GM23248 (cell line): ENCODE measurements at regions not wholly inside any gene's neighbourhood (a gene's known extent, or its start where the extent isn't known, plus 50 kb on each side); places are given as distances from the start of the nearest gene placed in this dataset.
A peak's percentile ranks its signal among the peaks of the same experiment; 100 is the strongest.

Experiments used
- DNase-seq: peaks from one replicate; pipeline ENCODE4 v3.0.0-alpha.2; 2015
- H2AFZ ChIP-seq: fragments of 200-600 bp; sonication (generic); 2 replicates; pipeline ENCODE4 v1.6.1; 2016; ENCODE audit warnings: antibody characterized with exemption
- H3F3A ChIP-seq: fragments of 200-600 bp; sonication (generic); 2 replicates; pipeline ENCODE4 v1.6.1; 2016; ENCODE audit warnings: mild to moderate bottlenecking, antibody characterized with exemption, mixed run types; ENCODE audit not compliant: insufficient read depth
- H3K27ac ChIP-seq: fragments of 200-600 bp; sonication (generic); 2 replicates; pipeline ENCODE4 v1.5.1; 2016; ENCODE audit warnings: mild to moderate bottlenecking
- H3K27me3 ChIP-seq: fragments of 200-600 bp; sonication (generic); replicated peaks from 2 replicates; pipeline ENCODE4 v1.6.1; 2016; ENCODE audit warnings: mild to moderate bottlenecking; ENCODE audit not compliant: insufficient read depth
- H3K36me3 ChIP-seq: fragments of 200-600 bp; sonication (generic); 2 replicates; pipeline ENCODE4 v1.6.1; 2016; ENCODE audit warnings: low read depth, mild to moderate bottlenecking
- H3K4me1 ChIP-seq: fragments of 200-600 bp; sonication (generic); 2 replicates; pipeline ENCODE4 v1.6.1; 2016; ENCODE audit warnings: mild to moderate bottlenecking; ENCODE audit not compliant: insufficient read depth
- H3K4me2 ChIP-seq: fragments of 200-600 bp; sonication (generic); one replicate; pipeline ENCODE4 v1.6.1; 2016; ENCODE audit warnings: mild to moderate bottlenecking; ENCODE audit not compliant: unreplicated experiment
- H3K4me3 ChIP-seq: fragments of 200-600 bp; sonication (generic); 2 replicates; pipeline ENCODE4 v1.5.1; 2016; ENCODE audit warnings: mild to moderate bottlenecking
- H3K79me2 ChIP-seq: fragments of 200-600 bp; sonication (generic); 2 replicates; pipeline ENCODE4 v1.6.1; 2016; ENCODE audit warnings: mild to moderate bottlenecking; ENCODE audit not compliant: insufficient read depth
- H3K9ac ChIP-seq: fragments of 200-600 bp; sonication (generic); 2 replicates; pipeline ENCODE4 v1.6.1; 2016; ENCODE audit warnings: mild to moderate bottlenecking
- H3K9me2 ChIP-seq: fragments of 200-600 bp; sonication (generic); 2 replicates; pipeline ENCODE4 v1.6.1; 2016; ENCODE audit warnings: mixed run types, mild to moderate bottlenecking, moderate library complexity; ENCODE audit not compliant: insufficient read depth
- H3K9me3 ChIP-seq: fragments of 200-600 bp; sonication (generic); one replicate; pipeline ENCODE4 v1.6.1; 2017; ENCODE audit warnings: low read depth
- H4K20me1 ChIP-seq: fragments of 200-600 bp; sonication (generic); 2 replicates; pipeline ENCODE4 v1.6.0; 2016; ENCODE audit not compliant: insufficient read depth
- EZH2 ChIP-seq: fragments of 200-600 bp; sonication (generic); IDR thresholded peaks from 2 replicates; pipeline ENCODE4 v1.6.1; 2018; ENCODE audit warnings: antibody characterized with exemption, mild to moderate bottlenecking; ENCODE audit not compliant: insufficient read depth, poor library complexity, severe bottlenecking
- EZH2phosphoT487 ChIP-seq: fragments of 200-600 bp; sonication (generic); IDR thresholded peaks from 2 replicates; pipeline ENCODE4 v1.6.1; 2018; ENCODE audit warnings: antibody characterized with exemption, moderate library complexity, mild to moderate bottlenecking, low read depth; ENCODE audit not compliant: insufficient read depth
- WGBS, 2 experiments: methylation state at CpG; one replicate each; pipeline ENCODE4 v1.1.6; 2015 to 2017; ENCODE audit warnings: low lambda C conversion rate in 2 of 2, low coverage in 1 of 2; ENCODE audit errors: missing lambda C conversion rate in 2 of 2; 5-methylcytosine and 5-hydroxymethylcytosine counted together
- in situ Hi-C: fragments of 300-500 bp; cut with MboI; formaldehyde crosslinking; loops from 2 replicates; pipeline ENCODE4 v1.15.0; 2020

DNA sequence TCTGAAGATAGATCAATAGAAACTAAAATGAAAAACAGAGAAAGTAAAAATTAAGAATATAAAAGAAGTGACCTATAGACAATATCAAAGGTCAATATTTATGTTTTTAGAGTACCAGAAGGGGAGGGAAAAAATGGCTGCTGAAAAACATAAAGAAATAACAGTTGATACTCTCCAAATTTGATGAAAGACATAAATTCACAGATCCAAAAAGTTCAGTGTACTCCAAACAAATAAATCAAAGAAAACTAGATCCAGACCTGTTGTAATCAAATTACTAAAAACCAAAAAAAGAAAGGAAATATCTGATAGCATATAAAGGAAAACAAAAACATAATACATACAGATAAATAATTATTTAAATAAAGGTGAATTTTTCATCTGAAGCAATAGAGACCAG lies 1689.1 kb upstream of the TMEFF2 start:
- H3F3A ChIP-seq: no peaks in the 10 kb centered on the region
- no peak overlapping the region for H3K9ac ChIP-seq
- no peaks in the 10 kb centered on the region for H3K36me3 ChIP-seq
- no peaks in the 10 kb centered on the region for H4K20me1 ChIP-seq
- no peak overlapping the region for H3K4me3 ChIP-seq
- H3K27me3 ChIP-seq: no peaks in the 10 kb centered on the region
- in situ Hi-C loops: no loop called here
- no peak overlapping the region for H2AFZ ChIP-seq
- no peak for TF ChIP-seq EZH2
- DNase-seq: no peak
- no peaks in the 10 kb centered on the region for H3K79me2 ChIP-seq
- H3K9me2 ChIP-seq: no peaks in the 10 kb centered on the region
- H3K4me1 ChIP-seq: no peaks in the 10 kb centered on the region
- no peak overlapping the region for H3K4me2 ChIP-seq
- peaks cover 9% of the 10 kb centered on the region for H3K9me3 ChIP-seq
- H3K27ac ChIP-seq: no peak overlapping the region

DNA sequence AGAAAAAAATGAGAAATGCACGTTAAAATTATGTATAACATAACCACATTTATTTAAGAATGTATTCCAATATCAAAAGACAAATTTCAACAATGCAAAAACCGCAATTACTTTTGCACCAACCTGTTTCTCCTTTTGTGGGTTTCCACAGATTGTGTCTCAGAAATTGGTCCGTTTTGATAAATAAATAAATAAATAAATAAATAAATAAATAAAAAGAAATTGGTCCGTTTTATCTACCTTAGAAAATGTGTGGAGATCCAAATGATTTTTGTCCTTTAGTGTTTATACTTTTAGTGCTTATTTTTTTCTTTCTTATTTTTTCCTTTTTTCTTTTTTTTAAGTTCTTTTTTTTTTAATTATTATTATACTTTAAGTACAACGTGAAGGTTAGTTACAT lies 1682.2 kb upstream of the TMEFF2 start:
- Histone ChIP-seq H3K4me2 (no peak overlapping the region), H3K27ac (no peak overlapping the region), H3K9ac (no peak overlapping the region), H3K4me3 (no peak overlapping the region), H3K9me3 (peaks cover 3% of the 10 kb centered on the region), H4K20me1 (no peaks in the 10 kb centered on the region), H3K4me1 (no peaks in the 10 kb centered on the region), H3K27me3 (no peaks in the 10 kb centered on the region), H3K79me2 (no peaks in the 10 kb centered on the region), H3F3A (no peaks in the 10 kb centered on the region), H3K9me2 (no peaks in the 10 kb centered on the region), H2AFZ (no peak overlapping the region), H3K36me3 (no peaks in the 10 kb centered on the region)
- TF ChIP-seq EZH2 (no peak), EZH2phosphoT487 (no peak)
- in situ Hi-C loops: no loop called here
- DNase-seq: no peak
- WGBS, 2 experiments: 64 to 70% methylated on average over 5 of the region's 5 CpGs

DNA sequence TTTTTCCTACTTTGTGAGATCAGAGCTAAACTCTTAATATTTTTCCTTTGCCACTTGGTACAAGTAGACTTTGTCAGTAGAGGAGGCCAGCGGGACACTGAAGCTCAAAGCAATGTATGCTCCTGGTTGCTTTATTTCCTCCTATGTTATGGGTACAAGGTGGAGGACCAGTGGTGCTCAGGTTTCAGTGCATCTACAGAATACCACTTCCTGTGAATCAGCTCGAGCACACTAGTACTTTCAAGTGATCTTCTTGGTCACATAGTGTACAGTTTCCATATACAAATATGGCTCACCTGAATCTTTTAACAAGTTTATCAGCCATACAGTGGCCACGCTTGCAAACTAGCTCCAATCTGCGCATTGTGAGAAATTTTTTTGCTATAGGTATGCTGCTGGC lies 1674.8 kb upstream of the TMEFF2 start:
- no peaks in the 10 kb centered on the region for H3K4me1 ChIP-seq

DNA sequence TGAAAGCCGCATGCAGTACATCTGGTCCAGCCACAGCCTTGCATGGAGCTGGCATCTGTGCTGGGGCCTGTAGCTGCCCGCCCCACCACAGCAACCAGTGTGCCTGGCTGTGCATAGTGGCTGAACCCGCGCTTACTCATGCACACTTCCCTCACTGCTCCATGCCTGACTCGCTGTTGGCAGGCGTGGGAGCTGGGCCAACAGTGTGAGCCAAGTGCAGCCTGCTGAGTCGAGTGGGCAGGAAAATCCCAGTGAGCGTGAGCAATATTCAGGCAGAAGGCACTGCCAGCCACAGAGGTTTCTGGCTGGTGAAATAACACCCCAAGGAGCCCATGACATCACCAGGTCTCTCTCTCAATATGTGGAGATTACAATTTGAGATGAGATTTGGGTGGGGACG lies 1674.1 kb upstream of the TMEFF2 start:
- Histone ChIP-seq H4K20me1 (no peaks in the 10 kb centered on the region), H3K4me3 (no peak overlapping the region), H3K36me3 (no peaks in the 10 kb centered on the region), H3F3A (no peaks in the 10 kb centered on the region), H3K4me2 (no peak overlapping the region), H3K4me1 (no peaks in the 10 kb centered on the region), H3K27ac (no peak overlapping the region), H3K9ac (no peak overlapping the region), H3K9me3 (no peaks in the 10 kb centered on the region), H2AFZ (no peak overlapping the region), H3K79me2 (no peaks in the 10 kb centered on the region), H3K9me2 (no peaks in the 10 kb centered on the region), H3K27me3 (no peaks in the 10 kb centered on the region)
- 66 to 71% methylated on average over 9 of the region's 9 CpGs for WGBS, 2 experiments
- DNase-seq: peak; percentile 10
- no peak for TF ChIP-seq EZH2phosphoT487
- no peak for TF ChIP-seq EZH2
- in situ Hi-C loops: no loop called here

More for the DNA sequence above, 1674.8 kb upstream of the TMEFF2 start:
- Histone ChIP-seq H3K36me3 (no peaks in the 10 kb centered on the region), H3K9ac (no peak overlapping the region), H3F3A (no peaks in the 10 kb centered on the region), H3K27ac (no peak overlapping the region), H4K20me1 (no peaks in the 10 kb centered on the region), H2AFZ (no peak overlapping the region), H3K4me2 (no peak overlapping the region), H3K79me2 (no peaks in the 10 kb centered on the region), H3K9me2 (no peaks in the 10 kb centered on the region), H3K4me3 (no peak overlapping the region), H3K27me3 (no peaks in the 10 kb centered on the region), H3K9me3 (no peaks in the 10 kb centered on the region)
- DNase-seq: no peak
- 28 to 29% methylated on average over 4 of the region's 4 CpGs for WGBS, 2 experiments
- TF ChIP-seq EZH2 (no peak), EZH2phosphoT487 (no peak)
- in situ Hi-C loops: no loop called here

DNA sequence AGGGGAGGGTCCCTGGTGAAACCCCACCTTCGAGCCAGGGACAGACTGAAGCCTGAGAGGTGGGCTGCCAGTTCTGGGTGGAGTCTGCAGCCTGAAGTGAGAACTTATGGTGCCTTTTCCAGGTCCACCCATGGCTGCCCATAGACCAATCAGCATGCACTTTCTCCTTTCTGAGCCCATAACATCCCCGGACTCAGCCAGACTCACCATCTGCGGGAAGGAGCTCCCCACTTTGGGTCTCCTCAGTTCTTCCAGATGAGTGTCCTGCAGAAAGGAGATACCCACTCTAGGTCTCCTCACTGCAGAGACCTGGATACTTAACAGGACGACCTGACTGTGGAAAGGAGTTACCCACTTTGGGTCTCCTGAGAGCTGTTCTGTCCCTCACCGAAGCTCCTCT lies 1673.4 kb upstream of the TMEFF2 start:
- Histone ChIP-seq H3K9ac (no peak overlapping the region), H3K4me2 (no peak overlapping the region), H2AFZ (no peak overlapping the region), H4K20me1 (no peaks in the 10 kb centered on the region), H3K9me2 (no peaks in the 10 kb centered on the region), H3K79me2 (no peaks in the 10 kb centered on the region), H3K27me3 (no peaks in the 10 kb centered on the region), H3K36me3 (no peaks in the 10 kb centered on the region), H3K4me1 (no peaks in the 10 kb centered on the region), H3F3A (no peaks in the 10 kb centered on the region), H3K27ac (no peak overlapping the region), H3K4me3 (no peak overlapping the region), H3K9me3 (no peaks in the 10 kb centered on the region)
- WGBS, 2 experiments: 41 to 45% methylated on average over 5 of the region's 5 CpGs
- no peak for DNase-seq
- TF ChIP-seq EZH2phosphoT487 (no peak), EZH2 (no peak)
- in situ Hi-C loops: no loop called here
